ENCODE measurements at regions not wholly inside any gene's neighbourhood (a gene's known extent, or its start where the extent isn't known, plus 50 kb on each side); places are given as distances from the start of the nearest gene placed in this dataset.
"Not testable (repeated sequence)": the region's sequence is repeated elsewhere in the genome, so short reads cannot be mapped to it uniquely, and the experiment has no call there.

DNA sequence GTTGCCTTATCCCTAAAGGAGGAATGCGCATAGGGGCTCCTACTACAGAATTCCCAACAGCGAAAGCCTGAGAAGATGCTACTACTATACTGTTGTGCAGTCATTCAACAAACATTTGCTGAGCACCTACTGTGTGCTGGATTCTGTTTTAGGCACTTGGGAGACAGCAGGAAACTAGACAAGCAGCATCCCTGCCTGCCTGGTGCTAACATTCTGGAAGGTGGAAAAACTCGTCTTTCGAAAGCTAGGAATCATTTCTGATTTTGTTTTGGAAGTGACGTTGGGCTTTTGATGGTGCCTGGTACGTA is 131.5 kb upstream of the NCOR2 start:
- Histone ChIP-seq H3K27ac (no peak overlapping the region), H3K9me3 (ENCODE audit: control insufficient read depth, low read length) (no peaks in the 10 kb centered on the region), H3K79me2 (no peaks in the 10 kb centered on the region), H3K4me2 (ENCODE audit: low read length) (no peak overlapping the region), H2AFZ (no peak overlapping the region), H3K36me3 (ENCODE audit: control insufficient read depth, insufficient read depth, low read length) (no peaks in the 10 kb centered on the region), H3K27me3 (ENCODE audit: control insufficient read depth, insufficient read depth, low read length) (no peaks in the 10 kb centered on the region), H3K4me1 (no peaks in the 10 kb centered on the region), H3K4me3 (ENCODE audit: low read depth, low read length) (no peak overlapping the region), H3K9ac (no peak overlapping the region)
- TF ChIP-seq, protein P1, sequence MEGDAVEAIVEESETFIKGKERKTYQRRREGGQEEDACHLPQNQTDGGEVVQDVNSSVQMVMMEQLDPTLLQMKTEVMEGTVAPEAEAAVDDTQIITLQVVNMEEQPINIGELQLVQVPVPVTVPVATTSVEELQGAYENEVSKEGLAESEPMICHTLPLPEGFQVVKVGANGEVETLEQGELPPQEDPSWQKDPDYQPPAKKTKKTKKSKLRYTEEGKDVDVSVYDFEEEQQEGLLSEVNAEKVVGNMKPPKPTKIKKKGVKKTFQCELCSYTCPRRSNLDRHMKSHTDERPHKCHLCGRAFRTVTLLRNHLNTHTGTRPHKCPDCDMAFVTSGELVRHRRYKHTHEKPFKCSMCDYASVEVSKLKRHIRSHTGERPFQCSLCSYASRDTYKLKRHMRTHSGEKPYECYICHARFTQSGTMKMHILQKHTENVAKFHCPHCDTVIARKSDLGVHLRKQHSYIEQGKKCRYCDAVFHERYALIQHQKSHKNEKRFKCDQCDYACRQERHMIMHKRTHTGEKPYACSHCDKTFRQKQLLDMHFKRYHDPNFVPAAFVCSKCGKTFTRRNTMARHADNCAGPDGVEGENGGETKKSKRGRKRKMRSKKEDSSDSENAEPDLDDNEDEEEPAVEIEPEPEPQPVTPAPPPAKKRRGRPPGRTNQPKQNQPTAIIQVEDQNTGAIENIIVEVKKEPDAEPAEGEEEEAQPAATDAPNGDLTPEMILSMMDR (IDR thresholded peaks at IDR 0.05) = no peak

DNA sequence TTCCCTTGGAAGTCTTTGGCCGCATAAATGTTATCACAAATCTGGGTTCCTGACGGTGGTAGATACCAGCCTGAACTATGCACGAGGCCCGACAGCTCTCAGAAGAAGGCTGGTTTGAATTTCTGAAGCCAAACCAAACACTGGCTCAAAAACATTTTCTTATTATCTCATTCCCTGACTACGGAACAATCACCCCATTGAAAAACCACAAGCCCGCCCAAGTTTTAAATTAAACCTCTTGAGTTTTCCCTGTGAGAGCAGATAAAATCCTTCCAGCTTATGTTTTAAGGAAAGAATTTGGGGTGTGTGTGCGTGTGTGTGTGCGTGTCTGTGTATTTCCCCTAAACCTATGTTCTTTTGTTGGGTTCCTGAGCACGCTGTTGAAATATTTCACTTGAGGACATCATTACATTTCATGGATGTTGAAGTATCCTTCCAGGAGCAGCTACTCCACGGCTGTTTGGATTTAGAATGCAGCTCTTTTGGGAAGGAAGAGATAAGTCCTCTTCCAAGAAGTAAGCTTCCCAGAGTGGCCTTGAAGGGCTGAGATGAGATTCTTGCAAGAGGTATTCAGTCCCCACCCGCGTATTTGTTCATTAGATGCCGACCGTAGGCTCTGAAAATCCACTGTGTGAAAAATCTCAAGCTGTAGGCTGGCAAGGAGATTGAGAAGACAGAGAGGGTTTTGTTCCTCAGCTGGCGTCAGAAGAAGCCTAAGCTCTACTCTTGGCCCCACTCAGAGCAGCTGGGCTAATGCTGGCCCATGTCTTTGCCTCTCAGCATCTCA is 131.0 kb upstream of the NCOR2 start:
- no peak overlapping the region for H3K27ac ChIP-seq
- no peaks in the 10 kb centered on the region for H3K79me2 ChIP-seq
- H3K36me3 ChIP-seq (ENCODE audit: control insufficient read depth, insufficient read depth, low read length) = no peaks in the 10 kb centered on the region
- TF ChIP-seq, protein P1 (IDR thresholded peaks at IDR 0.05) = no peak
- H3K4me2 ChIP-seq (ENCODE audit: low read length) = no peak overlapping the region
- H3K27me3 ChIP-seq (ENCODE audit: control insufficient read depth, insufficient read depth, low read length) = no peaks in the 10 kb centered on the region
- no peak overlapping the region for H3K4me3 ChIP-seq (ENCODE audit: low read depth, low read length)
- H3K9ac ChIP-seq = no peak overlapping the region
- no peaks in the 10 kb centered on the region for H3K9me3 ChIP-seq (ENCODE audit: control insufficient read depth, low read length)
- no peak overlapping the region for H2AFZ ChIP-seq
- no peaks in the 10 kb centered on the region for H3K4me1 ChIP-seq

DNA sequence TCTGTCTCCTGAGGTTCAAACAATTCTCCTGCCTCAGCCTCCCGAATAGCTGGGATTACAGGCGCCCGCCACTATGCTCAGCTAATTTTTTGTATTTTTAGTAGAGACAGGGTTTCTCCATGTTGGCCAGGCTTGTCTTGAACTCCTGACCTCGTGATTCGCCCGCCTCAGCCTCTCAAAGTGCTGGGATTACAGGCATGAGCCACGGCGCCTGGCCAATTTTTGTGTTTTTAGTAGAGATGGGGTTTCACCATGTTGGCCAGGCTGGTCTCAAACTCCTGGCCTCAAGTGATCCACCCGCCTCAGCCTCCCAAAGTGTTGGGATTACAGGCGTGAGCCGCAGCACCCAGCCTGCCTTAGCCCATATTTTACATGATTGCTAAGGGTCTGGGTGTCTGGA is 130.3 kb upstream of the NCOR2 start:
- H3K27me3 ChIP-seq (ENCODE audit: control insufficient read depth, insufficient read depth, low read length); H3K4me2 ChIP-seq (ENCODE audit: low read length); H3K9me3 ChIP-seq (ENCODE audit: control insufficient read depth, low read length); H3K79me2 ChIP-seq; H2AFZ ChIP-seq; H3K36me3 ChIP-seq (ENCODE audit: control insufficient read depth, insufficient read depth, low read length); H3K27ac ChIP-seq; H3K4me1 ChIP-seq; H3K9ac ChIP-seq; H3K4me3 ChIP-seq (ENCODE audit: low read depth, low read length): not testable (repeated sequence)

DNA sequence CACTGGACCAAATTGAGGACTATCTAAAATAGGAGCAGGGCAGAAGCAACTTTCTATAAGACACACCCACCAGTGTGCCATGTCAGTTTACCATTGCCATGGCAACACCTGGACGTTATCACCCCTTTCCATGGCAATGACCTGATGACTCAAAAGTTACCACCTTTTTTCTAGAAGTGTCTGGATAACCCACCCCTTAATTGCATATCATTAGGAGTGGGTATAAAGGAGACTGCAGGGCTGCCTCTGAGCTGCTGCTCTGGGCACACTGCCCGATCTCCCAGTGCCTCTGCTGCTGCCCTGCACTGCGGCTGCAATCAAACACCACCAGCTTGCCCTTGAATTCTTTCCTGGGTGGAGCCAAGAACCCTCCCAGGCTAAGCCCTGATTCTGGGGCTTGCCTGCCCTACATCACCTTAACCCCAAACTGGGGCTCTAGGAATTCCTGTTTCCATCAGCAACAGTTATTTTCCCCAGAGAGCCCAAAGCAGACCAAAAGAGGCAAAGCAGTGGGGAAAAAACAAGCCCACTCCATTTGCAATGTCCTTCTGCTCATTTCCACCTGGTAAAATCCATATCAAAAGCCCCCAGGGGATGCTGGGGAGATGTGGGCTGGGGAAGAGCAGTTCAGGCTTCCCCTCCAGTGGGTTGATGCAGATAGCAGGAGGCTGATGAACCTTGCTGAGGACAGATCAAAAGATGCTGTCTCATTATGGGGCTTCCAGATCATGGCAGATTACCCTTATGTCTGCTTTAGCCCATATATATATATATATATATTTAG is 129.5 kb upstream of the NCOR2 start:
- no peaks in the 10 kb centered on the region for H3K9me3 ChIP-seq (ENCODE audit: control insufficient read depth, low read length)
- no peaks in the 10 kb centered on the region for H3K79me2 ChIP-seq
- no peak overlapping the region for H2AFZ ChIP-seq
- H3K27me3 ChIP-seq (ENCODE audit: control insufficient read depth, insufficient read depth, low read length) = no peaks in the 10 kb centered on the region
- no peaks in the 10 kb centered on the region for H3K4me1 ChIP-seq
- H3K9ac ChIP-seq = no peak overlapping the region
- TF ChIP-seq, protein P1 (IDR thresholded peaks at IDR 0.05) = no peak
- H3K36me3 ChIP-seq (ENCODE audit: control insufficient read depth, insufficient read depth, low read length) = no peaks in the 10 kb centered on the region
- no peak overlapping the region for H3K4me3 ChIP-seq (ENCODE audit: low read depth, low read length)
- H3K4me2 ChIP-seq (ENCODE audit: low read length) = no peak overlapping the region
- H3K27ac ChIP-seq = no peak overlapping the region

DNA sequence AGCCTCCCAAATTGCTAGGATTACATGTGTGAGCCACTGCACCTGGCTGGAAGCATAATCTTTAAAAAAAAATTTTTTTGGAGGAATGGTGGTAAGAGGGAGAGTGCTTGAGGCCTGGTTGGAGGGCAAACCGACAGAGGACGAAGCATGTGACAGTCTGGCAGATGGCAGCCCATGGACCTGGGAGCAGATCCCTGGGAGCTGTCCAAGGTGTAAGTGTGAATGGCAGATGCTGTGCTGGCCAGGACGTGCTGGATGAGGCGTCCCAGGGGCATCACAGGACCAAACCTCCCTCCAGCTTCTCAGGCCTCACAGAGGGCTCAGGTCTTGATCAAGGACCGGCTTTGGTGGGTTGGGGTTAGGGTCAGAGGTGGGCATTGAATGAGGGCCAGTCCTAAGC is 128.4 kb upstream of the NCOR2 start:
- TF ChIP-seq, protein P1 (IDR thresholded peaks at IDR 0.05) = no peak
- no peaks in the 10 kb centered on the region for H3K9me3 ChIP-seq (ENCODE audit: control insufficient read depth, low read length)
- no peak overlapping the region for H3K27ac ChIP-seq
- H3K27me3 ChIP-seq (ENCODE audit: control insufficient read depth, insufficient read depth, low read length) = no peaks in the 10 kb centered on the region
- H3K4me3 ChIP-seq (ENCODE audit: low read depth, low read length) = no peak overlapping the region
- H2AFZ ChIP-seq = no peak overlapping the region
- H3K4me1 ChIP-seq = no peaks in the 10 kb centered on the region
- no peak overlapping the region for H3K9ac ChIP-seq
- no peak overlapping the region for H3K4me2 ChIP-seq (ENCODE audit: low read length)
- H3K79me2 ChIP-seq = no peaks in the 10 kb centered on the region
- no peaks in the 10 kb centered on the region for H3K36me3 ChIP-seq (ENCODE audit: control insufficient read depth, insufficient read depth, low read length)
